ENCODE measurements at regions not wholly inside any gene's neighbourhood (a gene's known extent, or its start where the extent isn't known, plus 50 kb on each side); places are given as distances from the start of the nearest gene placed in this dataset.

DNA sequence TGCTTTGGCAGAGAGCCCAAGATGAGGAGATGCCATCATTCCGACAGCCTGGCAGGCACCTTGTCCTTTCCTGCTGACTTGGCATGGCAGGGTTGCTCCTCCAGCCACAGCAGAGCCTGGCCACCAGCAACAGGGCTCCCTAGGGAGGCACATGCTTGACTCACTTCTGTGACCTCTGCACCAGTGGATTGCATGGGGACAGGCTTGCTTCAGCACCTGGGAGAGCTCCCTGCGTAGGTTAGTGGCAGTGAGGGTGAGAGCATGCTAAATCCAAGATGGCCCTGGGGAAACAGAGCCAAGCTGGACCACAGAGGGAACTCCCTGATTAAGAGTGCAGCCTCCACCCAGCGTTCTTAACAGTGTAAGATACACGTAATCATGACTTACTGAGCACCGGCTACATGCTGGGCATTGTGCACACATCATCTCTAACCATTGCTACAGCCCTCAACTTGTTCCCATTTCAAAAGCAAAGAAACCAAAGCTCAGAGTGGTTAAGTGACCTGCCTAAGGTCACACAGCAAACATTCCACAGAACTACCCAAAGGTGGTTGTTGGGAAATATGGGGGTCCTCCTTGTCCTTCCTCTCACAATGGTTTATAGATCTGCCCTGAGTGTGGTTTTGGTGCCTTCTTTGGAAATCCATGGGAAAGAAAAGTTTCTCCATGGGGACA is 116.6 kb upstream of the UQCRFS1 start:
- DNase-seq (peak in 2 of 4 donors; percentile 2 to 19), ATAC-seq (no peak)
- Histone ChIP-seq H3K4me1 (no peaks in the 10 kb centered on the region), H3K27me3 (peaks cover 0 to 18% of the 10 kb centered on the region in 2 donors), H3K9me3 (peaks cover 0 to 9% of the 10 kb centered on the region in 2 donors), H3K4me3 (no peak overlapping the region), H3K36me3 (no peaks in the 10 kb centered on the region), H3K27ac (no peak overlapping the region)
- intact Hi-C loops (cut with DNase I): no loop called here
- TF ChIP-seq CTCF (IDR thresholded peaks at IDR 0.05): no peak

DNA sequence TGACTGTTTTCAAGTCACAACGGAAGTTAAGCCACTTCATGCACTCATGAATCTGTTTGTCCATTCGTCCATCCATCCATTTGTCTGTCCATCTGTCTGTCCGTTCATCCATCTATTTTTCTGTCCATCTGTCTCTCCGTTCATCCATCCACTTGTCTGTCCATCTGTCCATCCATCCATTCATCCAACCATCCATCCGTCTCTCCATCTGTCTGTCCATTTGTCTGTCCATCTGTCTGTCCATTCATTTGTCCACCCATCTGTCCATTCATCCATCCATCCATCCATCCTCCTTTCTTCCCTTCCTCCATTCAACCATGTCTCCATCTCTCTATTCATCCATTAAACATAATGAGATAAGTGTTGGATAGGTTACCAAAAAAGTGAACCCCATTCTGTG is 123.5 kb upstream of the UQCRFS1 start:
- intact Hi-C loops (cut with DNase I): no loop called here
- peaks cover 0 to 13% of the 10 kb centered on the region in 2 donors for H3K9me3 ChIP-seq

DNA sequence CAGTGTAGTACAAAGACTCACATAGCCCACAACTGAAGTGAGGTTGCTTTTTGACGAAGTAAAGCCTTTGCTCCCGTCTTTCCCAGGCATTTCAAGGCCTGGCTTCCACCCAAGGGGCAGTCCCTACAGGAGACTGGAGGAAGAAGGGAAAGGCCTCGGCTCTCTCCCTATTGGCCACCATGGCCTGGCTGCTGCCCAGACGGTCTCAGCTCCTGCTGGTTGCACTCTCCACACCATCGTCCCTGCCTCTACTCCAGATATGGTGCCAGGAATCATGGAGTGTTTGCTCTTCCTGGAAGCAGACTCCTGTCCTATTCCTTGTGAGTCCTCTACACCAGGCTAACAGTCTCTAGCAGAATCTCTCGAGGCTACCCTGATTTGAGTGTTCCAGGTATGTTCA is 124.1 kb upstream of the UQCRFS1 start:
- H3K27ac ChIP-seq: no peak overlapping the region
- no peaks in the 10 kb centered on the region for H3K36me3 ChIP-seq
- H3K9me3 ChIP-seq: peaks cover 0 to 17% of the 10 kb centered on the region in 2 donors
- intact Hi-C loops (cut with DNase I): no loop called here
- no peaks in the 10 kb centered on the region for H3K27me3 ChIP-seq
- no peak for TF ChIP-seq CTCF (IDR thresholded peaks at IDR 0.05)
- no peaks in the 10 kb centered on the region for H3K4me1 ChIP-seq
- DNase-seq (no peak), ATAC-seq (no peak)
- no peak overlapping the region for H3K4me3 ChIP-seq

More for the DNA sequence above, 123.5 kb upstream of the UQCRFS1 start:
- no peak overlapping the region for H3K27ac ChIP-seq
- H3K36me3 ChIP-seq: no peaks in the 10 kb centered on the region
- no peak overlapping the region for H3K4me3 ChIP-seq
- no peaks in the 10 kb centered on the region for H3K27me3 ChIP-seq
- ATAC-seq (no peak), DNase-seq (no peak)
- no peak for TF ChIP-seq CTCF (IDR thresholded peaks at IDR 0.05)
- no peaks in the 10 kb centered on the region for H3K4me1 ChIP-seq

DNA sequence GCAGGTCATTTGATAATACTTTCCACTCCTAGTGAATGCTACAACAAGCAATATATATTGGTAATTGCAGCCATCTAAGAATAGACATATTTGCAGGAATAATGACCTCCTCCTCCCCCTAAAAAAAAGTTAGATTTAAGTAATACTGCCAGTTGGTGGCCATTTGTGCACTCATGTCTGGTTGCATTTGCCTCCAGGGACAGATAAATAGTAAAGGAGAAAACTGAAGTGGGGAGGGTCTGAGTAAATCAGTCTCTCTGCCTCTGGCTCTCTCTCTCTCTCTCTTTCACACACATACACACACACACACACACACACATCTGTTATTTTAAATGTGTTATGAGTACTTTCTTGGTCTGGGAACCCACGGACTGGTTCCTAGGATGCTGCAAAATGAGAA is 125.5 kb upstream of the UQCRFS1 start:
- ATAC-seq (no peak), DNase-seq (no peak)
- no peaks in the 10 kb centered on the region for H3K4me1 ChIP-seq
- no peak overlapping the region for H3K27ac ChIP-seq
- H3K4me3 ChIP-seq: no peak overlapping the region
- H3K36me3 ChIP-seq: no peaks in the 10 kb centered on the region
- no peaks in the 10 kb centered on the region for H3K27me3 ChIP-seq
- H3K9me3 ChIP-seq: peaks cover 0 to 30% of the 10 kb centered on the region in 2 donors
- intact Hi-C loops (cut with DNase I): no loop called here
- no peak for TF ChIP-seq CTCF (IDR thresholded peaks at IDR 0.05)

GRCh38 chr19:29342721-29343120 is 129.8 kb upstream of the UQCRFS1 start:
- H3K27ac ChIP-seq: no peak overlapping the region
- no peak for TF ChIP-seq CTCF (IDR thresholded peaks at IDR 0.05)
- ATAC-seq (no peak), DNase-seq (no peak)
- no peaks in the 10 kb centered on the region for H3K27me3 ChIP-seq
- H3K4me1 ChIP-seq: no peaks in the 10 kb centered on the region
- intact Hi-C loops (cut with DNase I): no loop called here
- H3K4me3 ChIP-seq: no peak overlapping the region
- peaks cover 0 to 72% of the 10 kb centered on the region in 2 donors for H3K9me3 ChIP-seq
- H3K36me3 ChIP-seq: no peaks in the 10 kb centered on the region

Data from left lung (tissue), 4 donors.